ENCODE measurements at regions not wholly inside any gene's neighbourhood (a gene's known extent, or its start where the extent isn't known, plus 50 kb on each side); places are given as distances from the start of the nearest gene placed in this dataset.

- ChIA-PET CTCF (no interaction called here), POLR2A (no interaction called here)
- no peak overlapping the region for H3K4me3 Mint-ChIP-seq
- H3K27me3 Mint-ChIP-seq: no peaks in the 10 kb centered on the region
- H3K27ac Mint-ChIP-seq: no peak overlapping the region
- DNase-seq (no peak), ATAC-seq (ENCODE audit: low read depth) (no peak)
- H3K79me2 ChIP-seq (ENCODE audit: control insufficient read depth, insufficient read depth, low read length): no peaks in the 10 kb centered on the region
- intact Hi-C loops (cut with micrococcal nuclease): no loop called here
- no peak overlapping the region for H2AFZ ChIP-seq (ENCODE audit: insufficient read depth, low read depth, low read length, poor library complexity, severe bottlenecking)
- no peak overlapping the region for H3K4me2 ChIP-seq (replicated peaks; ENCODE audit: low read depth, low read length, poor library complexity, severe bottlenecking)
- WGBS (ENCODE audit: insufficient coverage): 95% methylated on average over 4 of the region's 5 CpGs
- H3K4me1 ChIP-seq (ENCODE audit: control insufficient read depth in 2 of 2, insufficient read depth in 2 of 2, low read length in 2 of 2): no peaks in the 10 kb centered on the region
- H3K9me3 ChIP-seq (ENCODE audit: control extremely low read depth in 1 of 3, control insufficient read depth in 2 of 3, insufficient read depth in 1 of 3, low read length in 2 of 3): peaks cover 0 to 3% (median 0%) of the 10 kb centered on the region in 3 donors
- H3K9me3 Mint-ChIP-seq (ENCODE audit: insufficient read depth): no peaks in the 10 kb centered on the region
- peaks cover 0 to 3% (median 0%) of the 10 kb centered on the region in 4 experiments for H3K27me3 ChIP-seq (replicated peaks in 1 of 4; ENCODE audit: control extremely low read depth in 1 of 4, control insufficient read depth in 3 of 4, insufficient read depth in 4 of 4, low read length in 3 of 4)
- H3K4me1 Mint-ChIP-seq: no peaks in the 10 kb centered on the region
- no peak overlapping the region for H3K9ac ChIP-seq (ENCODE audit: low read length)
- H3K4me3 ChIP-seq (ENCODE audit: control extremely low read depth in 1 of 5, extremely low read depth in 1 of 5, insufficient read depth in 1 of 5, low read depth in 2 of 5, low read length in 4 of 5): no peak overlapping the region
- TF ChIP-seq, protein P1, sequence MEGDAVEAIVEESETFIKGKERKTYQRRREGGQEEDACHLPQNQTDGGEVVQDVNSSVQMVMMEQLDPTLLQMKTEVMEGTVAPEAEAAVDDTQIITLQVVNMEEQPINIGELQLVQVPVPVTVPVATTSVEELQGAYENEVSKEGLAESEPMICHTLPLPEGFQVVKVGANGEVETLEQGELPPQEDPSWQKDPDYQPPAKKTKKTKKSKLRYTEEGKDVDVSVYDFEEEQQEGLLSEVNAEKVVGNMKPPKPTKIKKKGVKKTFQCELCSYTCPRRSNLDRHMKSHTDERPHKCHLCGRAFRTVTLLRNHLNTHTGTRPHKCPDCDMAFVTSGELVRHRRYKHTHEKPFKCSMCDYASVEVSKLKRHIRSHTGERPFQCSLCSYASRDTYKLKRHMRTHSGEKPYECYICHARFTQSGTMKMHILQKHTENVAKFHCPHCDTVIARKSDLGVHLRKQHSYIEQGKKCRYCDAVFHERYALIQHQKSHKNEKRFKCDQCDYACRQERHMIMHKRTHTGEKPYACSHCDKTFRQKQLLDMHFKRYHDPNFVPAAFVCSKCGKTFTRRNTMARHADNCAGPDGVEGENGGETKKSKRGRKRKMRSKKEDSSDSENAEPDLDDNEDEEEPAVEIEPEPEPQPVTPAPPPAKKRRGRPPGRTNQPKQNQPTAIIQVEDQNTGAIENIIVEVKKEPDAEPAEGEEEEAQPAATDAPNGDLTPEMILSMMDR (IDR thresholded peaks at IDR 0.05): no peak
- TF ChIP-seq EZH2 (IDR thresholded peaks at IDR 0.05; ENCODE audit: borderline replicate concordance, insufficient read depth, low read depth, low read length, poor library complexity, severe bottlenecking): no peak
- no peak overlapping the region for H3K27ac ChIP-seq (ENCODE audit: low read length in 2 of 2)
- H3K36me3 ChIP-seq (replicated peaks in 1 of 2; ENCODE audit: control extremely low read depth in 1 of 2, control insufficient read depth in 1 of 2, extremely low read depth in 1 of 2, insufficient read depth in 2 of 2, low read length in 1 of 2): no peaks in the 10 kb centered on the region
- H4K20me1 ChIP-seq (ENCODE audit: control insufficient read depth, insufficient read depth, low read length, poor library complexity, severe bottlenecking): no peaks in the 10 kb centered on the region
Observed at GRCh38 chr11:130706572-130706971, 209.7 kb downstream of the SNX19 start.

DNA sequence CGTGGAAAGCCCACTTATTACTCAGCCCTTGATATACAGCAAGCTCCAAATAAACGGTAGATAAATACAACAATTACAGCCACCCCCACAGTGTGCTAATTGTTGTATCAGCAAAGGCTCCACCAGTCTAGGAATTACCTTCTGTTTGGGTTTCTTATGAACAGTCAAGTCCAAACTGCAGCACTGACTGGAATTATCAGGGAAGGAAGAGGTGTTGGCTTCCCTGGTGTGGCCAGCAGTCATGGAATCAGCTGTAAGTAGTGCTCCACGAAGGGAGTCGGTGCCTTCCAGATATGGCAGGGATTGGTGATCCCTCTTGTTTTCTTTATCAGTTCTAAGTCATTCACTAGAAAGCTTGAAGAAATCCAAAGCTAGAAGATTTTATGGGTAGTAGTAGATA, 209.1 kb downstream of the SNX19 start:
- ChIA-PET CTCF (no interaction called here), POLR2A (no interaction called here)
- WGBS (ENCODE audit: insufficient coverage): 100% methylated on average over 1 of the region's 4 CpGs
- no peak overlapping the region for H3K4me3 Mint-ChIP-seq
- H3K4me2 ChIP-seq (replicated peaks; ENCODE audit: low read depth, low read length, poor library complexity, severe bottlenecking): no peak overlapping the region
- H3K79me2 ChIP-seq (ENCODE audit: control insufficient read depth, insufficient read depth, low read length): no peaks in the 10 kb centered on the region
- intact Hi-C loops (cut with micrococcal nuclease): no loop called here
- no peak for DNase-seq
- no peak overlapping the region for H3K27ac Mint-ChIP-seq
- peaks cover 0 to 3% (median 0%) of the 10 kb centered on the region in 4 experiments for H3K27me3 ChIP-seq (replicated peaks in 1 of 4; ENCODE audit: control extremely low read depth in 1 of 4, control insufficient read depth in 3 of 4, insufficient read depth in 4 of 4, low read length in 3 of 4)
- H3K9ac ChIP-seq (ENCODE audit: low read length): no peak overlapping the region
- H3K9me3 Mint-ChIP-seq (ENCODE audit: insufficient read depth): no peaks in the 10 kb centered on the region
- H3K36me3 ChIP-seq (replicated peaks in 1 of 2; ENCODE audit: control extremely low read depth in 1 of 2, control insufficient read depth in 1 of 2, extremely low read depth in 1 of 2, insufficient read depth in 2 of 2, low read length in 1 of 2): no peaks in the 10 kb centered on the region
- no peak overlapping the region for H3K4me3 ChIP-seq (ENCODE audit: control extremely low read depth in 1 of 5, extremely low read depth in 1 of 5, insufficient read depth in 1 of 5, low read depth in 2 of 5, low read length in 4 of 5)
- no peak overlapping the region for H2AFZ ChIP-seq (ENCODE audit: insufficient read depth, low read depth, low read length, poor library complexity, severe bottlenecking)
- H3K27me3 Mint-ChIP-seq: no peaks in the 10 kb centered on the region
- TF ChIP-seq EZH2 (IDR thresholded peaks at IDR 0.05; ENCODE audit: borderline replicate concordance, insufficient read depth, low read depth, low read length, poor library complexity, severe bottlenecking): no peak
- TF ChIP-seq, protein P1 (IDR thresholded peaks at IDR 0.05): no peak
- ATAC-seq (ENCODE audit: low read depth): no peak
- no peak overlapping the region for H3K27ac ChIP-seq (ENCODE audit: low read length in 2 of 2)
- no peaks in the 10 kb centered on the region for H3K4me1 Mint-ChIP-seq
- H3K4me1 ChIP-seq (ENCODE audit: control insufficient read depth in 2 of 2, insufficient read depth in 2 of 2, low read length in 2 of 2): no peaks in the 10 kb centered on the region
- no peaks in the 10 kb centered on the region for H4K20me1 ChIP-seq (ENCODE audit: control insufficient read depth, insufficient read depth, low read length, poor library complexity, severe bottlenecking)
- no peaks in the 10 kb centered on the region for H3K9me3 ChIP-seq (ENCODE audit: control extremely low read depth in 1 of 3, control insufficient read depth in 2 of 3, insufficient read depth in 1 of 3, low read length in 2 of 3)

Data from B cell (primary cell).